ENCODE measurements at regions not wholly inside any gene's neighbourhood (a gene's known extent, or its start where the extent isn't known, plus 50 kb on each side); places are given as distances from the start of the nearest gene placed in this dataset.

DNA sequence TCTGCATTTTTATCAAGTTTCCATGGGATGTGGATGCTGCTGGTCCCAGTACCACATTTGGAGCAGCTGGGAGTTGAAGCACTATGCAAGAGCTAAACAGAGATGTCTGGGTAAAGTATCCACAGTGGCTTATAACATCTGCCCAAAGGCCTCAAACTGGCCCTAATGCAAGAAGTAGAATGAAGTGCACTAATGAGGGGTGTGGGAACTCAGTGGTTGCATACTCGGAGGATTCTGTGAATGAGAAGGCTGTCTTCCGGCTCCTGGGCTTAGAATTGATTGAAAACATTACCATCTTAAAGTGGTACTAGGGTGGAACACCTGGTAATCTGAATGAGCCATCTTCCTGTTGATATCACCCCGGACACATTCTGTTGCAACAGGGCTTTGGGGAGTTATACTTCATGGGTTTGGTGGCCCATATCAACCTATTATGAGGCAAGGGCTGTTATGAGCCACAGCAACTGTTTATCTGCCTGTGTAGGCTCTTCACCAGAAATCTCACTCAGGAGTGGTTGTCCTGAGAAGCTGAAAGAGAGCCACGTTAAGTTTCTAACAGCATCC is 54.7 kb upstream of the SNRPB2 start:
- H3K4me1 Mint-ChIP-seq: no peaks in the 10 kb centered on the region
- peaks cover 0 to 5% (median 3%) of the 10 kb centered on the region in 3 donors for H3K27me3 Mint-ChIP-seq (ENCODE audit: low read depth in 3 of 3)
- no peak overlapping the region for H3K4me2 ChIP-seq (replicated peaks; ENCODE audit: extremely low read depth, low read length, poor library complexity, severe bottlenecking)
- TF ChIP-seq CTCF (IDR thresholded peaks at IDR 0.05): no peak
- H3K4me3 Mint-ChIP-seq: no peak overlapping the region
- H3K27ac ChIP-seq (ENCODE audit: low read depth in 1 of 2, low read length in 2 of 2): no peak overlapping the region
- H3K79me2 ChIP-seq (ENCODE audit: insufficient read depth, low read length): no peaks in the 10 kb centered on the region
- no peak overlapping the region for H2AFZ ChIP-seq (ENCODE audit: insufficient read depth, low read depth, low read length, poor library complexity, severe bottlenecking)
- H4K20me1 ChIP-seq (ENCODE audit: insufficient read depth, low read length): no peaks in the 10 kb centered on the region
- no peaks in the 10 kb centered on the region for H3K27me3 ChIP-seq (ENCODE audit: control insufficient read depth in 2 of 2, insufficient read depth in 2 of 2, low read length in 2 of 2)
- intact Hi-C loops (cut with micrococcal nuclease): no loop called here
- no peak for DNase-seq
- H3K4me3 ChIP-seq (replicated peaks in 1 of 3; ENCODE audit: low read depth in 2 of 3, low read length in 3 of 3): no peak overlapping the region
- no peaks in the 10 kb centered on the region for H3K36me3 Mint-ChIP-seq
- no peak overlapping the region for H3K9ac ChIP-seq (ENCODE audit: insufficient read depth, low read length, poor library complexity, severe bottlenecking)
- H3K36me3 ChIP-seq (replicated peaks in 1 of 2; ENCODE audit: control insufficient read depth in 1 of 2, insufficient read depth in 2 of 2, low read length in 2 of 2): no peaks in the 10 kb centered on the region
- no peaks in the 10 kb centered on the region for H3K4me1 ChIP-seq (ENCODE audit: control insufficient read depth in 1 of 2, insufficient read depth in 2 of 2, low read length in 2 of 2)
- 94% methylated on average over 2 of the region's 4 CpGs for WGBS (ENCODE audit: insufficient coverage)
- H3K9me3 Mint-ChIP-seq: peaks cover 2 to 19% (median 12%) of the 10 kb centered on the region in 7 donors
- no peak overlapping the region for H3K27ac Mint-ChIP-seq
- peaks cover 4 to 12% of the 10 kb centered on the region in 2 donors for H3K9me3 ChIP-seq (replicated peaks in 1 of 2; ENCODE audit: control insufficient read depth in 1 of 2, insufficient read depth in 1 of 2, low read length in 2 of 2)

GRCh38 chr20:16674243-16674642 is 55.6 kb upstream of the SNRPB2 start:
- Histone ChIP-seq H4K20me1 (ENCODE audit: insufficient read depth, low read length) (no peaks in the 10 kb centered on the region), H3K9ac (ENCODE audit: insufficient read depth, low read length, poor library complexity, severe bottlenecking) (no peak overlapping the region), H3K4me2 (replicated peaks; ENCODE audit: extremely low read depth, low read length, poor library complexity, severe bottlenecking) (no peak overlapping the region), H3K4me3 (replicated peaks in 1 of 3; ENCODE audit: low read depth in 2 of 3, low read length in 3 of 3) (no peak overlapping the region), H2AFZ (ENCODE audit: insufficient read depth, low read depth, low read length, poor library complexity, severe bottlenecking) (no peak overlapping the region), H3K9me3 (replicated peaks in 1 of 2; ENCODE audit: control insufficient read depth in 1 of 2, insufficient read depth in 1 of 2, low read length in 2 of 2) (peaks cover 10 to 19% of the 10 kb centered on the region in 2 donors), H3K27me3 (ENCODE audit: control insufficient read depth in 2 of 2, insufficient read depth in 2 of 2, low read length in 2 of 2) (no peaks in the 10 kb centered on the region), H3K36me3 (replicated peaks in 1 of 2; ENCODE audit: control insufficient read depth in 1 of 2, insufficient read depth in 2 of 2, low read length in 2 of 2) (no peaks in the 10 kb centered on the region), H3K4me1 (ENCODE audit: control insufficient read depth in 1 of 2, insufficient read depth in 2 of 2, low read length in 2 of 2) (no peaks in the 10 kb centered on the region), H3K27ac (ENCODE audit: low read depth in 1 of 2, low read length in 2 of 2) (no peak overlapping the region), H3K79me2 (ENCODE audit: insufficient read depth, low read length) (no peaks in the 10 kb centered on the region)
- intact Hi-C loops (cut with micrococcal nuclease): no loop called here
- Mint-ChIP-seq H3K9me3 (peaks cover 8 to 27% (median 19%) of the 10 kb centered on the region in 7 donors), H3K4me1 (no peaks in the 10 kb centered on the region), H3K27ac (no peak overlapping the region), H3K27me3 (ENCODE audit: low read depth in 3 of 3) (peaks cover 0 to 5% (median 2%) of the 10 kb centered on the region in 3 donors), H3K36me3 (no peaks in the 10 kb centered on the region), H3K4me3 (no peak overlapping the region)
- TF ChIP-seq CTCF (IDR thresholded peaks at IDR 0.05): no peak
- 100% methylated on average over 1 of the region's 4 CpGs for WGBS (ENCODE audit: insufficient coverage)
- no peak for DNase-seq
